HG03565 (cell line): ENCODE measurements at regions not wholly inside any gene's neighbourhood (a gene's known extent, or its start where the extent isn't known, plus 50 kb on each side); places are given as distances from the start of the nearest gene placed in this dataset.
"Not testable (repeated sequence)": the region's sequence is repeated elsewhere in the genome, so short reads cannot be mapped to it uniquely, and the experiment has no call there.

Experiments
- ATAC-seq: cut with Tn5 transposase; IDR thresholded peaks from one replicate; pipeline ENCODE4 v1.9.1; 2021; ENCODE audit warnings: mild to moderate bottlenecking, moderate library complexity; ENCODE audit not compliant: unreplicated experiment

- no peak for ATAC-seq
These were observed 160.2 kb upstream of the MARCKS start for GRCh38 chr6:113696960-113697359.

DNA sequence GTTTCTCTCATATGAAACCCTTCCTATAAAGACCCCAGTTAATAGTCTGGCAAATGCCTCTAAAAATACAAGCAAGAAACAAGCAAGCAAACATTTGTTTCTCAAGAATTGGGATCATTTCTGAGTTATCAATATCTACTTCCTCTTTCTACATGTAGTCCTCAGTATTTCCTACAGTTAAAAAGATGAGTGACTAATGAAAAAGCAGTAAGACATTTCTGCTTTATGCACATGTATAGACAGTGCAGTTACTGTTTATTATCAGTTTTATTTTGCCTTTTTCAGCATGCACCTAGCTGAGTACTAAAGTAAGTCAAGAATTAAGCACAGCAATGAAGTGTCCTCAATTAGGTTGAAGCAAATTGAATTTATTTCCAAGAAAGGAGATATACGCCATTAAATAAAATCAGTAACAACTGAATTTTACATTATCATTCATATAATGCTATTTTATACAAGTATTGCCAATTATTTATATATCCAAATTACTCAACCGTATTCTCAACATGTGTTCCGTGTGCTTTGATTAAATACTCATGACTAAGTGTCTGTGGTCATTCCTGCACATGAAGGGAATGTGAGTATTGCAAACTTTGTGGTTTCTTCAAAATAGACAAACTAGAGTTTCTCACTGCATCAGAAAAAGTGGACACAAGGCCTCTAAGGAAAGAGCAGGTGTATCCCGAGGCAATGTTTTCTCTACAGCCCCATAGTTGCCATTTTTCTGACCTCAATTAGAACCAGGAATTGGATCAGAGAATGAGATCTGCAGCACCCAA lies 159.3 kb upstream of the MARCKS start:
- no peak for ATAC-seq

DNA sequence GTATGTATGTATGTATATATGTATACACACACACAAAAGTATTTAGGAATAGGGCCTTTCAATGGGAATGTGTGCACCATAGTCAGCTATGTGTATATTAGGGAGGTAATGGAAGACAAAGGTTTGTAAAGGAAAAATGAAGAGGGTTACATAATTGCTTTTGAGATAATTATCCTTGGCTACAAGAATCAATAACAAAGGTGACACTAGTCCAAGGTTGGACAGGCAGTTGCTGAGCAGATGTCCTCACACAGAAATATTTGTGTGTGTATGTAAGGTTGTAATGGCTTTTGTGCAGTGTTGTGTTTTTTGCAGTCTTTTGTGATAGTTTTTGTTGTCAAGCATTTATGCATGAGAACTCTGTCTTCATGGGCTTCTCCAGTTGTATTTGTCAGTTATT lies 157.9 kb upstream of the MARCKS start:
- ATAC-seq, result no peak

- no peak for ATAC-seq
These were observed 155.4 kb upstream of the MARCKS start for GRCh38 chr6:113701552-113702254.

DNA sequence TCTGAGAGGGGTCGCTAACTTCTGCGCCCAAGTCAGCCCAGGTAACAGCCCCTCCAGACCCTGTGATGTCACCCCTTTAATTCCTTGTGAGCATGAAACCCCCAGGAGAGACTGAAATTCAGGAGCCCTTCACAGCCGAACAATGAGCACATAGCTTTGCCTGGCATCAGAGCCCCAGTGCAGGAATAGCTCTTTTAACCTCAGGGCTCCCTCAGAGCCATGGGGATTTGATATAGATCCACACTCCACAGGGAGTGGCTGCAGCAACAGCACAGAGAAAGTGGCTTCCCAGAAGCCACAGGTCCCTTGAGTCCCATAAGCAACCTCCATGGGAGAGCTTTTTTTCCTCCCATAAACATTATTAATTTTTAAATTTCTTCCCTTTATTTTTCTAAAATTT lies 150.0 kb upstream of the MARCKS start:
- ATAC-seq, result no peak

GRCh38 chr6:113709936-113710509 lies 147.1 kb upstream of the MARCKS start:
- ATAC-seq, result no peak

DNA sequence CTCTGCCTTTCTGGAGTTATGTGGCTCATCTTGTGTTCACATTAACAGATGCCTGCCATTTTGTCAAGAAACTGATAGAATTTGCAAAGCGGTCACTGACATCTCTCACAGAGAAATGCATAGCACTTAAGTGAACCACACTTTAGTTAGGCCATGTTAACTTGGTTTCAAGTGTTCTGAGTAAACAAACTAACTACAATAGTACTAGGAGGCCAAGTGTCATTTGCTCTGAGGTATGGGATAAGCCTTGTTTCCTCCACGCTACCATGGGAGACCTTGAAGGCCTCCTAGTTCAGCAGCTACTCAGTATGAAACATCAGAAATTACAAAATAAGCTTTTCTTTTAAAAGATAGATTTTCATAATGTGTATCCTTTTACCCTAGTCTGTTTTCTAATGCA lies 143.5 kb upstream of the MARCKS start:
- ATAC-seq, result no peak

- ATAC-seq, result no peak
These were observed 138.6 kb upstream of the MARCKS start for GRCh38 chr6:113718588-113718987.

DNA sequence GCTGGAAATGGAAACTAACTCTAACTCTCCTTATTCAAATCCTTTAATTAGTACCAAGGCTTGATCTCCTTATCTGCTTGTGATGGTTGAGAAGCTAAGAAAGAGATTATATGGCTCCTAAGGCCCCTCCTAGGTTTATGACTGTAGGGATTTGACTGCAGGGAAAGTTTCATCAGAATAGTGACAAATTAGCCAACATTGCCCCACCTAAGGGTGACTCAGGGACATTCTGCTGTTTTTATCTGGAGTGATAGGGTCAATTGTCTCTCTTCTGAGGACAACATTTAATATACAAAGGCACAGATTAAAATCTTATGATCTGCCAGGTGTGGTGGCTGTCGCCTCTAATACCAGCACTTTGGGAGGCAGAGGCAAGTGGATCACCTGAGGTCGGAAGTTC lies 138.1 kb upstream of the MARCKS start:
- ATAC-seq, result no peak

DNA sequence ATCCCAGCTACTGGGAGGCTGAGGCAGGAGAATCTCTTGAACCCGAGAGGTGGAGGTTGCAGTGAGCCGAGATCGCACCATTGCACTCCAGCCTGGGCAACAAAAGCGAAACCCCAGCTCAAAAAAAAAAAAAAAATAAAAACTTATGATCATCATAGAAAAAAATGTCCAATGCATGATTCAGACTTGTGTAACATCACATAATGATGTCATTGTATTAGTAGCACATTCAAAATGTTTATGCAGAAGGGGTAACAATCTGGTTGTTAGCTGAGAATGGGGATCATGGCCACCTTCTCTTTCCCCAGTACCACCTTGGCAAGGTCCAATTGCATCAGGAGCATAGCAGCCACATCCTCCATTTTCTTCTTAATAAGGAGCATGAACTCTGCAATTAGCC lies 137.6 kb upstream of the MARCKS start:
- no peak for ATAC-seq

DNA sequence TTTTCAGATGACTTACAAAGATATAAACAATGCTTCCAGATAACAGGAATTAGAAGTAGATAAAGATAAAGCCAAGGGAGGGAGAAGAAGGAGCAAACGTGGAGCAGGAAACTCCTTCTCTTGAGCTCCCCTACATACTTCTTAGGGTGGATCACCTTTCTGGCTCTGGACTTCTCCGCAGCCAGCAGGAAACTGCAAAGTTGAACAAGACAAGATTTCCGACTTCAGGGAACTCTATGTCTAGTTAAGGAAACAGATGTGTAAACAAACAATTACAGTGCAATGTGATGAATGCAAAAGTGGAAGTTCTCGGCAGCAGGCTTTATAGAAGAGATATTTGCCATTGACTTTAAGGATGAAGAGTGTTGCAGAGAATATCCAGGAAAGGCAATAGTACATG lies 134.0 kb upstream of the MARCKS start:
- ATAC-seq, result no peak

GRCh38 chr6:113724927-113725326 lies 132.2 kb upstream of the MARCKS start:
- not testable (repeated sequence) for ATAC-seq

GRCh38 chr6:113731541-113731940 lies 125.6 kb upstream of the MARCKS start:
- no peak for ATAC-seq

- ATAC-seq, result no peak
These were observed 124.7 kb upstream of the MARCKS start for GRCh38 chr6:113732384-113732966.

- ATAC-seq, result no peak
These were observed 123.8 kb upstream of the MARCKS start for GRCh38 chr6:113733381-113733780.

DNA sequence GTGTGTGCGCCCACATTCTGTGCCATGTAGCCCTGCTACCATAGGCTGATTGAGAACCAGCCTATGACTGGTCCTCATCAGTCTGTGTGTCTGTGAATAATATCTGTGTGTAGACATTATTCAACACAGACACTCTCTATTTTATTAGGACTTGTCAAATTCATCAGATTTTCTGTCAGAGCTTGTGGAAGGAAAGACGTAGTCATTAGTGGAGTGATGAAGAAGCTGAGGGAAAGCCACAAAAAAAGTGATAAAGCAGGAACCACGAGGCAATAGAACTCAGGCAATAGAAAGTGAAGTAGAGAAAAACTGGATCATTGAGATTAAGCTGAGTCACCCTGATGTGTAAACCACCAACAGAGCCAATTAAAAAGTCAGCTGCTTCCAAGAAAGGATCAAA lies 122.2 kb upstream of the MARCKS start:
- no peak for ATAC-seq

DNA sequence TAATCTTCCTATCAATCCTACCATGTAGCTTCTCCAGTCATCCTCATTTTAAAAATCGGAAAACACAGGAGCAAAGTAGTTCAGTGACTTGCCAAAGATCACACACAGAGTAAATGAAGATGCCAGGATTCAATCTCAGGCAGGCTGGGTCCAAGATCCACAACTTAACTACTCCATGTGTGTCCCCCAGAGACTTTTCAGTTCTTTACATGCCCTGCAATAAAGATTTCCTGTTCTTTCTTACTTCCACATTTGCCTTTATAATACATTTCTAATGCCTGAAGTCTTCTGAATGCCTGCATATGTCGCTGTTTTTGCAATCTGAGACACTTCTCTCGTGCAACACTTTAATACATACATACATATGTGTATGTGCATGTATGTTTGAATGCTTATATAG lies 121.7 kb upstream of the MARCKS start:
- ATAC-seq, result no peak

- no peak for ATAC-seq
These were observed 120.2 kb upstream of the MARCKS start for GRCh38 chr6:113736978-113737377.

GRCh38 chr6:113739041-113739655 lies 118.0 kb upstream of the MARCKS start:
- no peak for ATAC-seq

- ATAC-seq, result no peak
These were observed 115.5 kb upstream of the MARCKS start for GRCh38 chr6:113741651-113742050.

- ATAC-seq, result no peak
These were observed 114.8 kb upstream of the MARCKS start for GRCh38 chr6:113742342-113742741.
